22Rv1 (cell line): ENCODE measurements at regions not wholly inside any gene's neighbourhood (a gene's known extent, or its start where the extent isn't known, plus 50 kb on each side); places are given as distances from the start of the nearest gene placed in this dataset.

Source experiments
- CTCF ChIP-seq: fragments of 450-650 bp; IDR thresholded peaks from 2 replicates; pipeline ENCODE4 v1.5.1; 2017; ENCODE audit warnings: mild to moderate bottlenecking
- ZFX ChIP-seq: fragments of 450-650 bp; IDR thresholded peaks from 2 replicates; pipeline ENCODE4 v1.6.1; 2017; ENCODE audit warnings: antibody characterized with exemption, borderline replicate concordance

GRCh38 chr17:52388941-52389340, 230.4 kb upstream of the CA10 start:
- TF ChIP-seq CTCF (no peak), ZFX (no peak)
